ENCODE measurements at regions not wholly inside any gene's neighbourhood (a gene's known extent, or its start where the extent isn't known, plus 50 kb on each side); places are given as distances from the start of the nearest gene placed in this dataset.

GRCh38 chr6:124877468-124877867 is 84.8 kb upstream of the RNF217 start:
- Histone ChIP-seq H4K12ac (ENCODE audit: low read depth, low read length) (no peak overlapping the region), H2BK12ac (ENCODE audit: low read length) (no peak overlapping the region), H2AK5ac (ENCODE audit: low read length) (no peak overlapping the region), H3K18ac (ENCODE audit: low read length) (no peak overlapping the region), H3K9me3 (ENCODE audit: insufficient read depth, low read depth, low read length) (no peaks in the 10 kb centered on the region), H3K4me2 (ENCODE audit: low read length) (no peak overlapping the region), H3K4ac (ENCODE audit: low read depth, low read length) (no peak overlapping the region), H2AFZ (ENCODE audit: insufficient read depth, low read length, poor library complexity) (no peak overlapping the region), H3K4me3 (ENCODE audit: low read depth, low read length) (no peak overlapping the region), H4K8ac (ENCODE audit: low read depth, low read length) (no peak overlapping the region), H4K91ac (ENCODE audit: low read depth, low read length) (no peak overlapping the region), H2BK120ac (ENCODE audit: insufficient read depth, low read length, poor library complexity) (no peak overlapping the region), H3K27me3 (ENCODE audit: insufficient read depth, low read length) (no peaks in the 10 kb centered on the region), H2BK5ac (ENCODE audit: low read depth, low read length, poor library complexity) (no peak overlapping the region), H3K14ac (ENCODE audit: low read length) (no peak overlapping the region), H3K27ac (ENCODE audit: low read depth, low read length) (no peak overlapping the region), H3K4me1 (ENCODE audit: control insufficient read depth in 1 of 2, insufficient read depth in 2 of 2, low read length in 2 of 2) (peaks cover 7 to 11% of the 10 kb centered on the region in 2 experiments), H3K79me1 (ENCODE audit: low read length) (peaks cover 4% of the 10 kb centered on the region), H3K9ac (ENCODE audit: low read length) (no peak overlapping the region), H3K79me2 (ENCODE audit: control insufficient read depth, insufficient read depth, low read length, poor library complexity) (no peaks in the 10 kb centered on the region), H3K23ac (ENCODE audit: low read length) (no peak overlapping the region), H3K36me3 (ENCODE audit: control insufficient read depth in 1 of 2, insufficient read depth in 2 of 2, low read length in 2 of 2) (no peaks in the 10 kb centered on the region)
- WGBS (ENCODE audit: extremely low coverage, insufficient coverage, insufficient read length): no CpG with 5 or more reads among the region's 3 CpGs
- no peak for DNase-seq

GRCh38 chr6:124879110-124879991 is 82.9 kb upstream of the RNF217 start:
- no peak overlapping the region for H3K4me2 ChIP-seq (ENCODE audit: low read length)
- DNase-seq: peak; percentile 57 to 88
- H4K91ac ChIP-seq (ENCODE audit: low read depth, low read length): peak overlapping the region; percentile 52
- no peaks in the 10 kb centered on the region for H3K79me2 ChIP-seq (ENCODE audit: control insufficient read depth, insufficient read depth, low read length, poor library complexity)
- peak overlapping the region; percentile 50 for H3K14ac ChIP-seq (ENCODE audit: low read length)
- H2BK5ac ChIP-seq (ENCODE audit: low read depth, low read length, poor library complexity): peak overlapping the region; percentile 46
- no peak overlapping the region for H3K4ac ChIP-seq (ENCODE audit: low read depth, low read length)
- peak overlapping the region; percentile 23 for H3K18ac ChIP-seq (ENCODE audit: low read length)
- no peaks in the 10 kb centered on the region for H3K27me3 ChIP-seq (ENCODE audit: insufficient read depth, low read length)
- peaks cover 4% of the 10 kb centered on the region for H3K79me1 ChIP-seq (ENCODE audit: low read length)
- peak overlapping the region; percentile 8 for H4K8ac ChIP-seq (ENCODE audit: low read depth, low read length)
- no peak overlapping the region for H3K4me3 ChIP-seq (ENCODE audit: low read depth, low read length)
- no peak overlapping the region for H4K12ac ChIP-seq (ENCODE audit: low read depth, low read length)
- peaks cover 5 to 9% of the 10 kb centered on the region in 2 experiments for H3K4me1 ChIP-seq (ENCODE audit: control insufficient read depth in 1 of 2, insufficient read depth in 2 of 2, low read length in 2 of 2)
- no peaks in the 10 kb centered on the region for H3K36me3 ChIP-seq (ENCODE audit: control insufficient read depth in 1 of 2, insufficient read depth in 2 of 2, low read length in 2 of 2)
- H3K27ac ChIP-seq (ENCODE audit: low read depth, low read length): peak overlapping the region; percentile 44
- H2AFZ ChIP-seq (ENCODE audit: insufficient read depth, low read length, poor library complexity): no peak overlapping the region
- peak overlapping the region; percentile 41 for H2BK12ac ChIP-seq (ENCODE audit: low read length)
- no peaks in the 10 kb centered on the region for H3K9me3 ChIP-seq (ENCODE audit: insufficient read depth, low read depth, low read length)
- H2BK120ac ChIP-seq (ENCODE audit: insufficient read depth, low read length, poor library complexity): peak overlapping the region; percentile 23
- no CpG with 5 or more reads among the region's 4 CpGs for WGBS (ENCODE audit: extremely low coverage, insufficient coverage, insufficient read length)
- no peak overlapping the region for H3K9ac ChIP-seq (ENCODE audit: low read length)
- H3K23ac ChIP-seq (ENCODE audit: low read length): no peak overlapping the region
- H2AK5ac ChIP-seq (ENCODE audit: low read length): peak overlapping the region; percentile 61

- Histone ChIP-seq H3K4me2 (ENCODE audit: low read length) (no peak overlapping the region), H3K9me3 (ENCODE audit: insufficient read depth, low read depth, low read length) (no peaks in the 10 kb centered on the region), H3K36me3 (ENCODE audit: control insufficient read depth in 1 of 2, insufficient read depth in 2 of 2, low read length in 2 of 2) (no peaks in the 10 kb centered on the region), H3K4me3 (ENCODE audit: low read depth, low read length) (no peak overlapping the region), H2AFZ (ENCODE audit: insufficient read depth, low read length, poor library complexity) (no peak overlapping the region), H4K12ac (ENCODE audit: low read depth, low read length) (no peak overlapping the region), H3K14ac (ENCODE audit: low read length) (peak overlapping the region; percentile 41), H3K18ac (ENCODE audit: low read length) (no peak overlapping the region), H3K79me2 (ENCODE audit: control insufficient read depth, insufficient read depth, low read length, poor library complexity) (no peaks in the 10 kb centered on the region), H3K23ac (ENCODE audit: low read length) (no peak overlapping the region), H2BK5ac (ENCODE audit: low read depth, low read length, poor library complexity) (peak overlapping the region; percentile 11), H3K27me3 (ENCODE audit: insufficient read depth, low read length) (no peaks in the 10 kb centered on the region), H2BK120ac (ENCODE audit: insufficient read depth, low read length, poor library complexity) (no peak overlapping the region), H3K4me1 (ENCODE audit: control insufficient read depth in 1 of 2, insufficient read depth in 2 of 2, low read length in 2 of 2) (peaks cover 5 to 9% of the 10 kb centered on the region in 2 experiments), H4K91ac (ENCODE audit: low read depth, low read length) (no peak overlapping the region), H4K8ac (ENCODE audit: low read depth, low read length) (no peak overlapping the region), H2AK5ac (ENCODE audit: low read length) (no peak overlapping the region), H3K79me1 (ENCODE audit: low read length) (peaks cover 4% of the 10 kb centered on the region), H3K9ac (ENCODE audit: low read length) (no peak overlapping the region), H3K27ac (ENCODE audit: low read depth, low read length) (peak overlapping the region; percentile 31), H3K4ac (ENCODE audit: low read depth, low read length) (no peak overlapping the region), H2BK12ac (ENCODE audit: low read length) (peak overlapping the region; percentile 16)
- WGBS (ENCODE audit: extremely low coverage, insufficient coverage, insufficient read length): no CpG with 5 or more reads among the region's 2 CpGs
- DNase-seq: peak; percentile 94 to 95
Measured at GRCh38 chr6:124879992-124880355, 82.3 kb upstream of the RNF217 start.

GRCh38 chr6:124881898-124882578 is 80.2 kb upstream of the RNF217 start:
- no peak overlapping the region for H2AK5ac ChIP-seq (ENCODE audit: low read length)
- no peak overlapping the region for H3K23ac ChIP-seq (ENCODE audit: low read length)
- H3K79me2 ChIP-seq (ENCODE audit: control insufficient read depth, insufficient read depth, low read length, poor library complexity): no peaks in the 10 kb centered on the region
- no peak overlapping the region for H4K91ac ChIP-seq (ENCODE audit: low read depth, low read length)
- H3K79me1 ChIP-seq (ENCODE audit: low read length): peaks cover 4% of the 10 kb centered on the region
- no peak overlapping the region for H3K4ac ChIP-seq (ENCODE audit: low read depth, low read length)
- no peak overlapping the region for H4K12ac ChIP-seq (ENCODE audit: low read depth, low read length)
- no peak overlapping the region for H3K18ac ChIP-seq (ENCODE audit: low read length)
- H2BK120ac ChIP-seq (ENCODE audit: insufficient read depth, low read length, poor library complexity): no peak overlapping the region
- peak; percentile 99 to 100 for DNase-seq
- no CpG with 5 or more reads among the region's 4 CpGs for WGBS (ENCODE audit: extremely low coverage, insufficient coverage, insufficient read length)
- no peak overlapping the region for H2BK5ac ChIP-seq (ENCODE audit: low read depth, low read length, poor library complexity)
- H3K9ac ChIP-seq (ENCODE audit: low read length): no peak overlapping the region
- H3K36me3 ChIP-seq (ENCODE audit: control insufficient read depth in 1 of 2, insufficient read depth in 2 of 2, low read length in 2 of 2): no peaks in the 10 kb centered on the region
- H2BK12ac ChIP-seq (ENCODE audit: low read length): no peak overlapping the region
- no peaks in the 10 kb centered on the region for H3K9me3 ChIP-seq (ENCODE audit: insufficient read depth, low read depth, low read length)
- H2AFZ ChIP-seq (ENCODE audit: insufficient read depth, low read length, poor library complexity): no peak overlapping the region
- peaks cover 5 to 9% of the 10 kb centered on the region in 2 experiments for H3K4me1 ChIP-seq (ENCODE audit: control insufficient read depth in 1 of 2, insufficient read depth in 2 of 2, low read length in 2 of 2)
- no peak overlapping the region for H3K4me2 ChIP-seq (ENCODE audit: low read length)
- no peak overlapping the region for H4K8ac ChIP-seq (ENCODE audit: low read depth, low read length)
- H3K4me3 ChIP-seq (ENCODE audit: low read depth, low read length): no peak overlapping the region
- no peak overlapping the region for H3K14ac ChIP-seq (ENCODE audit: low read length)
- H3K27me3 ChIP-seq (ENCODE audit: insufficient read depth, low read length): no peaks in the 10 kb centered on the region
- peak overlapping the region; percentile 52 for H3K27ac ChIP-seq (ENCODE audit: low read depth, low read length)
